K562 (cell line): ENCODE measurements at regions not wholly inside any gene's neighbourhood (a gene's known extent, or its start where the extent isn't known, plus 50 kb on each side); places are given as distances from the start of the nearest gene placed in this dataset.

ENCODE experiments used
- ATAC-seq: fragments of 200-7000 bp; cut with Tn5 transposase; 3 replicates; pipeline ENCODE4 v1.9.1; 2020; ENCODE audit warnings: moderate library complexity
- BruUV-seq: library from RNA; stranded (reverse); fragments of 400-500 nt; replicated peaks from 2 replicates; lab custom pipeline; 2021; lab: Mats Ljungman, UMichigan
- CTCF ChIA-PET: fragments of 300-600 bp; formaldehyde crosslinking; extraction: SDS; loops from one replicate; lab custom pipeline; 2021; ENCODE audit warnings: low intra/inter-chr PET ratio; lab: Yijun Ruan, JAX
- POLR2A ChIA-PET: fragments of 300-600, 350-650 bp; sonication (Branson Sonifier 250); formaldehyde crosslinking; extraction: SDS; loops from one replicate; lab custom pipeline; 2021; ENCODE audit warnings: antibody characterized with exemption, inconsistent platforms; lab: Yijun Ruan, JAX
- DNase-seq, 4 experiments: peaks; one replicate each; pipeline versions ENCODE4 v3.0.0 to v3.0.0-alpha.2; 2011 to 2018; ENCODE audit warnings: low spot score in 3 of 4, mixed read lengths in 3 of 4; ENCODE audit errors: extremely low read depth in 1 of 4
- FAIRE-seq: peaks from 2 replicates; lab custom pipeline; 2011; peaks lifted over from hg19 to GRCh38; lab: Jason Lieb, UNC
- H2AFZ ChIP-seq: 2 replicates; pipeline ENCODE4 v1.6.0; 2011; ENCODE audit warnings: low read depth, low read length, control low read depth, inconsistent platforms
- H3K27ac ChIP-seq: fragments of 200-600 bp; 3 replicates; pipeline ENCODE4 v1.8.0; 2011; ENCODE audit warnings: low read depth, mild to moderate bottlenecking, control low read depth, inconsistent platforms, low read length, moderate library complexity, mixed read lengths; ENCODE audit errors: extremely low read depth
- H3K27me3 ChIP-seq, 2 experiments: fragments of 300-600 bp in 1 of 2; 2 replicates in 1 of 2; 3 replicates in 1 of 2; pipeline versions ENCODE4 v1.6.0 to v1.8.0; 2011; ENCODE audit warnings: inconsistent platforms in 2 of 2, low read length in 2 of 2, mild to moderate bottlenecking in 1 of 2, mixed read lengths in 1 of 2, moderate library complexity in 1 of 2; ENCODE audit not compliant: control insufficient read depth in 2 of 2, insufficient read depth in 2 of 2
- H3K36me3 ChIP-seq: fragments of 300-600 bp; 3 replicates; pipeline ENCODE4 v1.8.0; 2011; ENCODE audit warnings: mild to moderate bottlenecking, low read length, inconsistent platforms; ENCODE audit not compliant: control insufficient read depth, insufficient read depth
- H3K4me1 ChIP-seq, 2 experiments: fragments of 200-600 bp in 1 of 2; replicated peaks in 1 of 2; 2 replicates in 1 of 2; 3 replicates in 1 of 2; pipeline versions ENCODE4 v1.5.1 to v1.8.0; 2011; ENCODE audit warnings: inconsistent platforms in 2 of 2, low read length in 2 of 2, mild to moderate bottlenecking in 1 of 2, mixed read lengths in 1 of 2, moderate library complexity in 1 of 2; ENCODE audit not compliant: control insufficient read depth in 2 of 2, insufficient read depth in 2 of 2
- H3K4me2 ChIP-seq: 2 replicates; pipeline ENCODE4 v1.6.1; 2011; ENCODE audit warnings: low read length, control low read depth, inconsistent platforms, mixed read lengths; ENCODE audit not compliant: insufficient read depth
- H3K4me3 ChIP-seq: fragments of 200-600 bp; sonication (generic), shearing (Covaris generic); 2 replicates; pipeline ENCODE4 v1.5.1; 2016; ENCODE audit warnings: control low read depth, inconsistent platforms
- H3K79me2 ChIP-seq: fragments of 200-600 bp; 3 replicates; pipeline ENCODE4 v1.8.0; 2011; ENCODE audit warnings: low read length, inconsistent platforms; ENCODE audit not compliant: control insufficient read depth, insufficient read depth
- H3K9ac ChIP-seq, 2 experiments: 2 replicates each; pipeline versions ENCODE4 v1.6.0 to v1.6.1; 2011; ENCODE audit warnings: low read depth in 2 of 2, low read length in 2 of 2, control low read depth in 1 of 2, inconsistent platforms in 1 of 2, mild to moderate bottlenecking in 1 of 2, mixed read lengths in 1 of 2; ENCODE audit not compliant: insufficient read depth in 1 of 2
- H3K9me1 ChIP-seq: one replicate; pipeline ENCODE4 v1.6.0; 2011; ENCODE audit warnings: inconsistent platforms, mild to moderate bottlenecking, low read length, moderate library complexity; ENCODE audit not compliant: control insufficient read depth, insufficient read depth
- H3K9me3 ChIP-seq: replicated peaks from 2 replicates; pipeline ENCODE4 v1.5.1; 2011; ENCODE audit warnings: low read depth, low read length, inconsistent platforms; ENCODE audit not compliant: control insufficient read depth, insufficient read depth
- H4K20me1 ChIP-seq: replicated peaks from 2 replicates; pipeline ENCODE4 v1.6.1; 2011; ENCODE audit warnings: low read length, inconsistent platforms, mixed read lengths; ENCODE audit not compliant: control insufficient read depth, insufficient read depth
- ELF2 ChIP-seq: fragments of 250-450 bp; sonication (Bioruptor Pico); IDR thresholded peaks from 2 replicates; pipeline ENCODE4 v1.5.0; 2021; ENCODE audit warnings: mild to moderate bottlenecking
- JUND ChIP-seq, 2 experiments: IDR thresholded peaks; 2 replicates in 1 of 2; 3 replicates in 1 of 2; pipeline ENCODE4 v1.6.1; 2011; ENCODE audit warnings: borderline replicate concordance in 2 of 2, low read depth in 2 of 2, low read length in 2 of 2, improper control_type of control experiment in 1 of 2, missing biosample characterization in 1 of 2, missing genetic modification characterization in 1 of 2, missing genetic modification reagents in 1 of 2
- NR4A1 ChIP-seq, 2 experiments: fragments of 250-450 bp in 1 of 2; fragments of 450-650 bp in 1 of 2; sonication (Bioruptor Pico) in 1 of 2; IDR thresholded peaks; 2 replicates each; pipeline versions ENCODE4 v1.4.0 to v1.6.1; 2016 to 2020; ENCODE audit warnings: mild to moderate bottlenecking in 2 of 2, missing compliant biosample characterization in 1 of 2, missing genetic modification characterization in 1 of 2, moderate library complexity in 1 of 2
- NRF1 ChIP-seq, 2 experiments: fragments of 450-650 bp; IDR thresholded peaks in 1 of 2; conservative IDR thresholded peaks in 1 of 2; 2 replicates each; pipeline ENCODE4 v1.6.1; 2014; ENCODE audit warnings: mild to moderate bottlenecking in 2 of 2
- RCOR1 ChIP-seq, 2 experiments: IDR thresholded peaks; 2 replicates each; pipeline ENCODE4 v1.6.1; 2012; ENCODE audit warnings: low read depth in 2 of 2, low read length in 2 of 2, borderline replicate concordance in 1 of 2, improper control_type of control experiment in 1 of 2
- YY1 ChIP-seq, 3 experiments: IDR thresholded peaks; 2 replicates each; pipeline ENCODE4 v1.6.1; 2011; ENCODE audit warnings: low read length in 2 of 3, mild to moderate bottlenecking in 2 of 3, moderate library complexity in 2 of 3, borderline replicate concordance in 1 of 3, control low read depth in 1 of 3, low read depth in 1 of 3; ENCODE audit not compliant: insufficient read depth in 3 of 3, insufficient replicate concordance in 2 of 3, control insufficient read depth in 1 of 3, insufficient read length in 1 of 3; ENCODE audit errors: extremely low read depth in 1 of 3
- ZNF431 ChIP-seq: sonication (generic); formaldehyde crosslinking; IDR thresholded peaks from 2 replicates; pipeline ENCODE4 v1.8.0; 2022; ENCODE audit warnings: mild to moderate bottlenecking, missing genetic modification reagents
- WGBS: fragments of 100-300 bp; shearing (Covaris generic); methylation state at CpG from one replicate; pipeline ENCODE4 v1.1.6; 2016; ENCODE audit warnings: low coverage, mixed read lengths; ENCODE audit not compliant: insufficient coverage; ENCODE audit errors: missing lambda C conversion rate; 5-methylcytosine and 5-hydroxymethylcytosine counted together
- in situ Hi-C: fragments of 300-500 bp; cut with MboI; formaldehyde crosslinking; loops from 4 replicates; pipeline ENCODE4 v1.15.0; 2018; ENCODE audit warnings: inconsistent platforms, mixed read lengths
- intact Hi-C: fragments of 100-400 bp; cut with micrococcal nuclease; formaldehyde crosslinking; loops from 2 replicates; pipeline ENCODE4 v1.14.2; 2022
- TF ChIP-seq, protein P1 (sequence below): fragments of 200-800 bp; sonication (Bioruptor generic); IDR thresholded peaks from 2 replicates; pipeline ENCODE4 v1.6.1; 2017; ENCODE audit warnings: missing genetic modification characterization, missing compliant biosample characterization
- TF ChIP-seq, protein P2 (sequence below): fragments of 450-650 bp; formaldehyde crosslinking; IDR thresholded peaks from 2 replicates; pipeline ENCODE4 v1.4.0; 2022; ENCODE audit warnings: missing genetic modification characterization

DNA sequence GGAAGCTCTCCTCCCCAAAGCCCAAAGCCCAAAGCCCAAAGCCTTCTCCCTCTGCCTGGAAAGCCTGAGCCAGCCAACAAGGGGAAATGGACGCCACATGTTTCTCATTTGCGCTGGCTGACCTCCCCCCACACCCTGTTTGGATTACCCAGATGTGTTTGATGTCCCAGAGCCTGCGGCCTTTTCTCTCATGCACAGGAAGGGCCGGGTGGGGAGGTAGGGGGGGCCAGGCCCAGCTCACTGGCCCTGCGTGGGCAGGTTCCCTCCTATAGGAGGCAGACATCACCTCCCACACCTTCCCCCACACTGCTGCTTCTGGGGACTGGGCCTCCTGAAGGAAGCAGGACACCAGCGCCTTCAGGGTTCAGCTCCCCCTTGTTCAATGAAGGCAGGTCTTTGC lies 116.3 kb downstream of the NAV1 start:
- Histone ChIP-seq H3K4me3 (no peak overlapping the region), H2AFZ (peak overlapping the region; percentile 20; the same call in 1 of the 2 replicates), H3K79me2 (peaks cover 21% of the 10 kb centered on the region), H3K9me3 (no peaks in the 10 kb centered on the region), H3K27ac (no peak overlapping the region), H4K20me1 (peaks cover 8% of the 10 kb centered on the region; the same call in 1 of the 2 replicates), H3K4me1 (peaks cover 5 to 35% of the 10 kb centered on the region in 2 experiments), H3K27me3 (no peaks in the 10 kb centered on the region), H3K4me2 (no peak overlapping the region), H3K9me1 (no peaks in the 10 kb centered on the region), H3K9ac (peak overlapping the region in 1 of 2 experiments; percentile 11; a peak in 1 of 4 replicates), H3K36me3 (0 out of 3 replicates have a peak, but pooled peaks cover 2% of the 10 kb centered on the region)
- 13% methylated on average over 6 of the region's 6 CpGs for WGBS
- BruUV-seq: no TSS peak
- DNase-seq (peak; percentile 70 to 78 (median 76)), ATAC-seq (peak; percentile 81), FAIRE-seq (no peak)
- ChIA-PET POLR2A (interaction anchor here (0.6 to 3.2 kb wide), 8 partner anchors 20 to 646 kb away, joined by 3 to 11 read pairs (median 3); no protein-coding TSS in a partner anchor), CTCF (no interaction called here)
- intact Hi-C loops (no loop called here), in situ Hi-C loops (no loop called here)
- TF ChIP-seq, protein P1, sequence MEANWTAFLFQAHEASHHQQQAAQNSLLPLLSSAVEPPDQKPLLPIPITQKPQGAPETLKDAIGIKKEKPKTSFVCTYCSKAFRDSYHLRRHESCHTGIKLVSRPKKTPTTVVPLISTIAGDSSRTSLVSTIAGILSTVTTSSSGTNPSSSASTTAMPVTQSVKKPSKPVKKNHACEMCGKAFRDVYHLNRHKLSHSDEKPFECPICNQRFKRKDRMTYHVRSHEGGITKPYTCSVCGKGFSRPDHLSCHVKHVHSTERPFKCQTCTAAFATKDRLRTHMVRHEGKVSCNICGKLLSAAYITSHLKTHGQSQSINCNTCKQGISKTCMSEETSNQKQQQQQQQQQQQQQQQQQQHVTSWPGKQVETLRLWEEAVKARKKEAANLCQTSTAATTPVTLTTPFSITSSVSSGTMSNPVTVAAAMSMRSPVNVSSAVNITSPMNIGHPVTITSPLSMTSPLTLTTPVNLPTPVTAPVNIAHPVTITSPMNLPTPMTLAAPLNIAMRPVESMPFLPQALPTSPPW (CRISPR knock-in tag): peak; percentile 97
- TF ChIP-seq, protein P2, sequence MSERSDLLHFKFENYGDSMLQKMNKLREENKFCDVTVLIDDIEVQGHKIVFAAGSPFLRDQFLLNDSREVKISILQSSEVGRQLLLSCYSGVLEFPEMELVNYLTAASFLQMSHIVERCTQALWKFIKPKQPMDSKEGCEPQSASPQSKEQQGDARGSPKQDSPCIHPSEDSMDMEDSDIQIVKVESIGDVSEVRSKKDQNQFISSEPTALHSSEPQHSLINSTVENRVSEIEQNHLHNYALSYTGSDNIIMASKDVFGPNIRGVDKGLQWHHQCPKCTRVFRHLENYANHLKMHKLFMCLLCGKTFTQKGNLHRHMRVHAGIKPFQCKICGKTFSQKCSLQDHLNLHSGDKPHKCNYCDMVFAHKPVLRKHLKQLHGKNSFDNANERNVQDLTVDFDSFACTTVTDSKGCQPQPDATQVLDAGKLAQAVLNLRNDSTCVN: no peak
- TF ChIP-seq JUND (IDR thresholded peaks at IDR 0.05; ENCODE audit: borderline replicate concordance, low read depth, low read length) (0 out of 2 replicates have a peak, but pooled peaks have one; percentile 22), JUND (tag; IDR thresholded peaks at IDR 0.05; ENCODE audit: borderline replicate concordance, low read depth, low read length) (no peak), NR4A1 (CRISPR knock-in tag; IDR thresholded peaks at IDR 0.05) (no peak), NR4A1 (tag; IDR thresholded peaks at IDR 0.05) (no peak), NRF1 (conservative IDR thresholded peaks at IDR 0.05 in 1 of 2, IDR thresholded peaks at IDR 0.05 in 1 of 2) (peak; percentile 55 to 59; a peak in 3 of 4 replicates), RCOR1 (IDR thresholded peaks at IDR 0.05; ENCODE audit: borderline replicate concordance in 1 of 2, low read depth in 2 of 2, low read length in 2 of 2) (0 out of 4 replicates have a peak, but pooled peaks of 1 of the 2 experiments have one; percentile 15), ELF2 (CRISPR knock-in tag) (0 out of 2 replicates have a peak, but pooled peaks have one; percentile 18), YY1 (IDR thresholded peaks at IDR 0.05; ENCODE audit: borderline replicate concordance in 1 of 3, control insufficient read depth in 1 of 3, extremely low read depth in 1 of 3, insufficient read depth in 3 of 3, insufficient read length in 1 of 3, insufficient replicate concordance in 2 of 3, low read depth in 1 of 3, low read length in 2 of 3) (no peak), ZNF431 (no peak)
